Astrocyte of the cerebellum (primary cell): ENCODE measurements at regions not wholly inside any gene's neighbourhood (a gene's known extent, or its start where the extent isn't known, plus 50 kb on each side); places are given as distances from the start of the nearest gene placed in this dataset.

ENCODE experiments used
- DNase-seq: peaks from one replicate; pipeline ENCODE4 v3.0.0-alpha.2; 2011; ENCODE audit warnings: low read depth
- H3K4me3 ChIP-seq: 2 replicates; pipeline ENCODE4 v1.5.1; 2011; ENCODE audit warnings: mild to moderate bottlenecking, low read depth, low read length, moderate library complexity
- CTCF ChIP-seq: IDR thresholded peaks from 2 replicates; pipeline ENCODE4 v1.5.1; 2012; ENCODE audit warnings: low read length, low read depth, moderate library complexity, mild to moderate bottlenecking; ENCODE audit errors: missing control alignments
- in situ Hi-C: cut with HindIII; loops from 2 replicates; pipeline ENCODE4 v1.10.0; 2017; ENCODE audit warnings: low sequenced_read_pairs

DNA sequence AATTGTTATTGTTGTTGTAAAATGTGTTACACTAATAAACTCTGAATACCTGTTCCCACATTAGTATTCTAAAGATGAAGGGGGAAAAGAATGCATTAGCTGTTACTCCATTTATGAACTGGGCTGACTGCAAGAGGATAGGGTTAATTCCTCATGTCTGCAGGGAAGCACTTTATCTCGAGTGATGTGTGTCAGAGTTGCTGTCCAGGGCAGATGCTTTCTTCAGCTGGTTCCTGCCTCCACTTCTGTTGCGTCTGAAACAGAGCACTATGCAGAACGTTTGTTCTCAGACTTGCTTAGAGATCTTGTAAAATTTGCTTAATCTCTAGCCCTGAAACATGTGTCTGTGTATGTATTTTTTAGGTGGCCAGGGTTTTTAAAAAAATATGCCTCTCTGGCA is 318.8 kb downstream of the SPRY2 start:
- in situ Hi-C loops, result no loop called here
- no peak overlapping the region for H3K4me3 ChIP-seq
- TF ChIP-seq CTCF, result no peak
- DNase-seq, result no peak

DNA sequence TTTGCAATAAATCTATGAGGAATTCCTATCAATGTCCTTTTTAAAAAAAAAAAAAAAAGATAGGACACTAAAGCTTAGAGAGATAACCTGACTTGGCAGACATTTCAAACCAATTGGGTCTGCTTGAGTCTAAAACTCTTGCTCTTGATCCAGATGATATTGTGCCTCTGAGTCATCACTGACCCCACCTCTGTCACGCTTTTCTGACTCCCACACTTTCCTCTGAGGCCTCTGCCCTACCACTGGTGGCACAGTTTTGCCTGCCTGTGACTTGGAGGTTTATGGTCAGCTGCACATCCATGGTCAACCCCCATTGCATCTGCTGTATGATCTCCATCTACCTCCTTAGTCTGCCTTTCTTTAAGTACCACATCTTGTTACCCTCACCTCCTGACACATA is 328.7 kb downstream of the SPRY2 start:
- in situ Hi-C loops, result no loop called here
- H3K4me3 ChIP-seq, result no peak overlapping the region
- TF ChIP-seq CTCF, result no peak
- no peak for DNase-seq

GRCh38 chr13:80011448-80012212 is 329.3 kb downstream of the SPRY2 start:
- TF ChIP-seq CTCF, result no peak
- H3K4me3 ChIP-seq, result no peak overlapping the region
- DNase-seq, result no peak
- in situ Hi-C loops, result no loop called here

- no peak for TF ChIP-seq CTCF
- no peak overlapping the region for H3K4me3 ChIP-seq
- DNase-seq, result no peak
- in situ Hi-C loops, result no loop called here
Measured at GRCh38 chr13:80010846-80011245, 330.1 kb downstream of the SPRY2 start.

GRCh38 chr13:80010286-80010831 is 330.6 kb downstream of the SPRY2 start:
- no peak for TF ChIP-seq CTCF
- no peak overlapping the region for H3K4me3 ChIP-seq
- no peak for DNase-seq
- in situ Hi-C loops, result no loop called here

GRCh38 chr13:80009760-80010159 is 331.2 kb downstream of the SPRY2 start:
- in situ Hi-C loops, result no loop called here
- DNase-seq, result no peak
- no peak for TF ChIP-seq CTCF
- no peak overlapping the region for H3K4me3 ChIP-seq
